ENCODE measurements at regions not wholly inside any gene's neighbourhood (a gene's known extent, or its start where the extent isn't known, plus 50 kb on each side); places are given as distances from the start of the nearest gene placed in this dataset.

DNA sequence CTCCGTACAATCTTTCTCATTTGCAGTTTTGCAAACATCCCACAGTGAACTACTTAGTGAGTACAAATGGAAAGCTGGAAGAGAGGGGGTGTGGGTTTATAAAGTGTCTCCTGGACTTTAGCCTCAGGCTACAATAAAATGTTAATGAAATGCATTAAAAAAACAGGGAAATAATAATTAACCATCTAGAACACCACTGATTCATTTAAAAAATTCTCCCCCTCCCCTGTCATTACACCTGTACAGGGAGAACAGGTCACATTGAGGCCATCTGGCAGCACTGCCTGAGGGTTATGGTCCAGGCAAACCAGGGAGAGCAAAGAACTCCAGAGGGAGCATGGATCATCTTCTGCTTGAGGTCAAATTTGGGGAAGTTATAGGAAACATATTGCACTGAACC lies 96.3 kb downstream of the TSPAN8 start:
- TF ChIP-seq CTCF (optimal IDR thresholded peaks at IDR 0.05 in 1 of 3, IDR thresholded peaks at IDR 0.05 in 1 of 3, conservative IDR thresholded peaks at IDR 0.05 in 1 of 3; ENCODE audit: extremely low read depth in 1 of 3, insufficient read depth in 2 of 3, low read length in 3 of 3), result no peak
- no peak for TF ChIP-seq EZH2 (IDR thresholded peaks at IDR 0.05; ENCODE audit: low read length)

Measured in keratinocyte (primary cell).